ENCODE measurements at regions not wholly inside any gene's neighbourhood (a gene's known extent, or its start where the extent isn't known, plus 50 kb on each side); places are given as distances from the start of the nearest gene placed in this dataset.
"Not testable (repeated sequence)": the region's sequence is repeated elsewhere in the genome, so short reads cannot be mapped to it uniquely, and the experiment has no call there.

- TF ChIP-seq, protein P1, sequence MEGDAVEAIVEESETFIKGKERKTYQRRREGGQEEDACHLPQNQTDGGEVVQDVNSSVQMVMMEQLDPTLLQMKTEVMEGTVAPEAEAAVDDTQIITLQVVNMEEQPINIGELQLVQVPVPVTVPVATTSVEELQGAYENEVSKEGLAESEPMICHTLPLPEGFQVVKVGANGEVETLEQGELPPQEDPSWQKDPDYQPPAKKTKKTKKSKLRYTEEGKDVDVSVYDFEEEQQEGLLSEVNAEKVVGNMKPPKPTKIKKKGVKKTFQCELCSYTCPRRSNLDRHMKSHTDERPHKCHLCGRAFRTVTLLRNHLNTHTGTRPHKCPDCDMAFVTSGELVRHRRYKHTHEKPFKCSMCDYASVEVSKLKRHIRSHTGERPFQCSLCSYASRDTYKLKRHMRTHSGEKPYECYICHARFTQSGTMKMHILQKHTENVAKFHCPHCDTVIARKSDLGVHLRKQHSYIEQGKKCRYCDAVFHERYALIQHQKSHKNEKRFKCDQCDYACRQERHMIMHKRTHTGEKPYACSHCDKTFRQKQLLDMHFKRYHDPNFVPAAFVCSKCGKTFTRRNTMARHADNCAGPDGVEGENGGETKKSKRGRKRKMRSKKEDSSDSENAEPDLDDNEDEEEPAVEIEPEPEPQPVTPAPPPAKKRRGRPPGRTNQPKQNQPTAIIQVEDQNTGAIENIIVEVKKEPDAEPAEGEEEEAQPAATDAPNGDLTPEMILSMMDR (conservative IDR thresholded peaks at IDR 0.05; ENCODE audit: low read length) = no peak
- no peak for DNase-seq (ENCODE audit: low read depth)
- no peak overlapping the region for H3K4me3 ChIP-seq (ENCODE audit: low read length)
These were observed 256.2 kb downstream of the TAFA4 start for GRCh38 chr3:68676136-68676535.

- TF ChIP-seq, protein P1 (conservative IDR thresholded peaks at IDR 0.05; ENCODE audit: low read length) = no peak
- DNase-seq (ENCODE audit: low read depth) = no peak
- H3K4me3 ChIP-seq (ENCODE audit: low read length) = no peak overlapping the region
These were observed 265.0 kb downstream of the TAFA4 start for GRCh38 chr3:68667346-68667745.

DNA sequence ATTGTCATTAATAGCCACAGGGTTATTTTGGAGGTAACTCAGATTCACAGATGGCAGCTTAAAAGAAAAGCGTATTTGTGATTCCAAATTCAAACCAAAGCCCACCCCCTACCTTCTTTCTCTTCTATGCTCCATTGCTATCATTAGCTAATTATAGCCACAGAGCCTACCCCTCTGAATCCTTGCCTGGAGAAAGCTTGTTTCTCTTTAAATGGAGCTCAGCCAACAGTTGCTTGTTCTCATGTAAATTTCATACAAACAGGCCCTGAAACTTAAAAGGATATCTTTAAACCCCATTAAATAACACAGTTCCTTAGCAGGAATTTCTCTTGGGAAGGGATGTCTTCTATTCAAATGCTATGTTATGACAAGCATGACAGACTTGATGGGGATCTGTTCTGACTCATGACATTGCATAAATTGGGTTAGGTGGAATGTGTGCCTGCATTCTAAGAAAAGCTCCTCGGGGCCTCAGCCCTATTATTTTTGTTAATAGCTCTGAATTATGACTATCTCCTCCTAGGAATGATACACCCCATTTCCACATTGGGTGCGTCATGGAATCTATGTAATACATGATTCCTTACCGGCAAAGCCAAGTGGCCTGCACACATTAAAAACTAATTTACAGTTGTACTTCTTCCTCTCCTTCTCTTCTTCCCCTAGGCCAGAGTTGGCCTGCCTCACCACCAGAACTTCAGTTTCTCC is 265.8 kb downstream of the TAFA4 start:
- TF ChIP-seq, protein P1 (conservative IDR thresholded peaks at IDR 0.05; ENCODE audit: low read length) = no peak
- DNase-seq (ENCODE audit: low read depth) = no peak

DNA sequence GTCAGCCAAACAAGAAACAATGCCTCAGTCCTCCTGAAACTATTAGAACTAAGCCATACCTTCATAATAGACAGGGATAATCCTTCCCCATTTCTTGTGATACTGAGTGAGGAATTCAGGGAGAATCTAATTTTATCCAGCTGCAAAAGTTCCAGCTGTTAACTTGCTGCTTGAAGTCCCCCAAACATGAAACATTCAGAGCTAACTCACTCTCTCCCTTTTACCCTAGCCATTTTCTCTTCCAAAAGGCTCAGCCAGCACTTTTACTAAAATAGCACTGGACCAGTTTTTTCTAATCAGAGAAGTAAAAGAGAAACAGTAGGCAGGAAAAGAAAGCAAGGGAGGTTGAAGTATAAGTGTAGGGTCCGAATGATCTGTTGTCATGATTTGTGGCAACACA is 268.1 kb downstream of the TAFA4 start:
- DNase-seq (ENCODE audit: low read depth) = no peak
- no peak overlapping the region for H3K4me3 ChIP-seq (ENCODE audit: low read length)
- TF ChIP-seq, protein P1 (conservative IDR thresholded peaks at IDR 0.05; ENCODE audit: low read length) = no peak

More for the DNA sequence above, 265.8 kb downstream of the TAFA4 start:
- no peak overlapping the region for H3K4me3 ChIP-seq (ENCODE audit: low read length)

GRCh38 chr3:68662176-68662575 is 270.2 kb downstream of the TAFA4 start:
- DNase-seq (ENCODE audit: low read depth) = no peak
- H3K4me3 ChIP-seq (ENCODE audit: low read length) = no peak overlapping the region
- TF ChIP-seq, protein P1 (conservative IDR thresholded peaks at IDR 0.05; ENCODE audit: low read length) = no peak

GRCh38 chr3:68650657-68651056 is 281.7 kb downstream of the TAFA4 start:
- not testable (repeated sequence) for DNase-seq (ENCODE audit: low read depth); H3K4me3 ChIP-seq (ENCODE audit: low read length)

- TF ChIP-seq, protein P1 (conservative IDR thresholded peaks at IDR 0.05; ENCODE audit: low read length) = no peak
- no peak for DNase-seq (ENCODE audit: low read depth)
- no peak overlapping the region for H3K4me3 ChIP-seq (ENCODE audit: low read length)
These were observed 283.9 kb downstream of the TAFA4 start for GRCh38 chr3:68648494-68648893.
